HL-60 (cell line): ENCODE measurements at regions not wholly inside any gene's neighbourhood (a gene's known extent, or its start where the extent isn't known, plus 50 kb on each side); places are given as distances from the start of the nearest gene placed in this dataset.

Experiments used
- POLR2AphosphoS5 ChIP-seq: IDR thresholded peaks from 2 replicates; pipeline ENCODE4 v1.6.1; 2012; ENCODE audit warnings: low read depth
- REST ChIP-seq: IDR thresholded peaks from 2 replicates; pipeline ENCODE4 v1.6.1; 2012; ENCODE audit warnings: low read depth; ENCODE audit not compliant: insufficient replicate concordance

DNA sequence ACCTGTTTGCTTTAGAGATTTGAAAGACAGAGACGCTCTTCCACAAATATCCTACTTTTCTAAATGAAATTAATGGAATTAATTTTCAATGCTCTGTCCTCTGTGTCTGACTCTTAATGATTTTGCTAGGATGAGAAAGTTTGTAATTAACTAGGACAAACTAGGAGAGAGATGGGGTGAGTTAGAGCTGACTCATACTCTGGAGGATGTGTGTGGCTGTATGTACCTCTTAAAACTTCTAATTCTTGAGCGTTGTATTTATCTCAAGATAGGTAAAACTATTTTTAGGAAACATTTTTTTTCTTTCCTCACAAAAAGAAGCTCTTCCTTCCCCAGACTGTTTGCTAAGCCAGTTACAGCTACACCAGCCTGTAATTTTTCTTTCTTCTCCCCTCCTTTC lies 178.8 kb upstream of the ANKRD30A start:
- no peak for TF ChIP-seq POLR2AphosphoS5
- no peak for TF ChIP-seq REST
